GM13977 (cell line): ENCODE measurements at regions not wholly inside any gene's neighbourhood (a gene's known extent, or its start where the extent isn't known, plus 50 kb on each side); places are given as distances from the start of the nearest gene placed in this dataset.

Experiments
- DNase-seq: peaks from one replicate; pipeline ENCODE4 v3.0.0; 2012; ENCODE audit warnings: low spot score
- CTCF ChIP-seq: IDR thresholded peaks from 2 replicates; pipeline ENCODE4 v1.5.1; 2012; ENCODE audit warnings: mild to moderate bottlenecking, control low read depth; ENCODE audit not compliant: insufficient read depth; ENCODE audit errors: extremely low read depth, missing control alignments
- in situ Hi-C: fragments of 300-500 bp; cut with MboI; formaldehyde crosslinking; loops from one replicate; pipeline ENCODE4 v1.12.0; 2022; ENCODE audit warnings: low sequenced_read_pairs, low pct_unique_long_range_greater_than_20kb, mixed read lengths, inconsistent platforms; ENCODE audit not compliant: unreplicated experiment

DNA sequence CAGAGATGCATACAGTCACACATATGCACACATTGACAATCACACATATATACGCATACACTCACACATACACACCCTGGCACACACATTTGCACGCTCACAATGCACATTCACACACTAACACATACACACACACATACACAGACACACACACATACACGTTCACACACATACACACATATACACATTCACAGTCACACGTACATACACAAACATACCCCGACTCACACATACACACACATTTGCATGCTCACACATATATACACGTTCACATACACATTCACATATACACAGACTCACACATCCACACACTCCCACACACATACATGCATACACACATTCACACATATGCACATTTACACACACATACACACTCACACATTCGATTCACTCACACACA lies 366.8 kb upstream of the ID4 start:
- no peak for TF ChIP-seq CTCF
- no peak for DNase-seq
- in situ Hi-C loops = no loop called here

GRCh38 chr6:19472153-19472552 lies 365.0 kb upstream of the ID4 start:
- in situ Hi-C loops = no loop called here
- no peak for DNase-seq
- no peak for TF ChIP-seq CTCF

- no peak for DNase-seq
- in situ Hi-C loops = no loop called here
- TF ChIP-seq CTCF = peak; percentile 32
Measured at GRCh38 chr6:19472850-19473249, 364.3 kb upstream of the ID4 start.

DNA sequence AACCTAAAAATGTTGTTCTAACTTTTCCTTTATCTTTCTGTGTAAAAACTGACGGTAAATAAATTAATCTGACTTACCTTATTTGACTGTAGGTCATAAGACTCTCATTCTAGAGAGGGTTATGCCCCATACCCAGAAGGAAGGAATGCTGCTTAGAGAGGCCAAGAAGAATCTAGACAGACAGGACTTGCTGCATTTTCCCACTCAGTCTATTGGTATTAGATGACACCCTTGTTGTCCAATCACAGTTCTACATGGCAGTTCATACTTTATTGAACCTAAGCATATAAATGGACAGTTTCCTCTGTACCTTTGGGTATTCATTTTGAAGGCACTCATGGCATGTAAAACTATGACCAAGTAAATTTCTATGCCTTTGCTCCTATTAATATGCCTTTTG lies 359.6 kb upstream of the ID4 start:
- in situ Hi-C loops = no loop called here
- no peak for TF ChIP-seq CTCF
- DNase-seq = no peak

- in situ Hi-C loops = no loop called here
- DNase-seq = no peak
- no peak for TF ChIP-seq CTCF
Measured at GRCh38 chr6:19478273-19478672, 358.9 kb upstream of the ID4 start.

DNA sequence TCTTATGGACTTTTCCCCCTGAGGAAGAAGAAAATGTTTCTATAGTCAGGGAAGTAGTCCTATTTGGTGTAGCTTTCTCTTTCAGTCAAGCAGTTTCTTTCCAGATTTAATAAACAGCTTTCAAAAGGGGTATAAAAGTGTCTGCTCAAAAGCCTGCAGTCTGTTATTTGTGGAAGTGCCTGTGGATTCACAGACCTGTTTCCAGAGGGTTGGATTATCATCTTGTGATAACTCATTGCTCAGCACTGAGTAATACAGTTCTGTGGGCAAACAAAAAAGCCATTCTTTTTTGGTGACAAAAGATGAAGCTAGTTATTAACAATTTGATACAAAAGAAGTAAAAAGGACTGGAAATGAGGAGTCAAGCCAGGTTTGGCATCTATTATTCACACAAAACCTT lies 358.2 kb upstream of the ID4 start:
- no peak for TF ChIP-seq CTCF
- in situ Hi-C loops = no loop called here
- no peak for DNase-seq

GRCh38 chr6:19479551-19479950 lies 357.6 kb upstream of the ID4 start:
- DNase-seq = no peak
- TF ChIP-seq CTCF = no peak
- in situ Hi-C loops = no loop called here
